ENCODE measurements at regions not wholly inside any gene's neighbourhood (a gene's known extent, or its start where the extent isn't known, plus 50 kb on each side); places are given as distances from the start of the nearest gene placed in this dataset.

GRCh38 chr14:38900887-38901286 lies 202.1 kb downstream of the SEC23A start:
- Histone ChIP-seq H4K20me1 (replicated peaks; ENCODE audit: control insufficient read depth, insufficient read depth, low read length) (no peaks in the 10 kb centered on the region), H3K4me2 (ENCODE audit: insufficient read depth, low read length) (no peak overlapping the region), H3K4me3 (no peak overlapping the region), H3K36me3 (ENCODE audit: control insufficient read depth, insufficient read depth, low read length) (no peaks in the 10 kb centered on the region), H3K27me3 (ENCODE audit: control insufficient read depth in 2 of 2, insufficient read depth in 2 of 2, low read length in 2 of 2) (no peaks in the 10 kb centered on the region), H3K27ac (ENCODE audit: extremely low read depth, low read depth, low read length) (no peak overlapping the region), H3K4me1 (replicated peaks in 1 of 2; ENCODE audit: control insufficient read depth in 2 of 2, insufficient read depth in 2 of 2, low read length in 2 of 2) (no peaks in the 10 kb centered on the region), H3K9me3 (replicated peaks; ENCODE audit: control insufficient read depth, insufficient read depth, low read depth, low read length) (no peaks in the 10 kb centered on the region), H3K79me2 (ENCODE audit: control insufficient read depth, insufficient read depth, low read length) (no peaks in the 10 kb centered on the region), H3K9ac (ENCODE audit: insufficient read depth in 1 of 2, low read depth in 2 of 2, low read length in 2 of 2) (no peak overlapping the region), H2AFZ (ENCODE audit: low read depth, low read length) (no peak overlapping the region), H3K9me1 (ENCODE audit: control insufficient read depth, insufficient read depth, low read length) (no peaks in the 10 kb centered on the region)
- FAIRE-seq (no peak), DNase-seq (ENCODE audit: extremely low read depth in 1 of 4, low spot score in 3 of 4) (no peak), ATAC-seq (no peak)
- 0% methylated on average over 1 of the region's 1 CpG for WGBS (ENCODE audit: insufficient coverage, low coverage, missing lambda C conversion rate)
- BruUV-seq (replicated peaks) = no TSS peak
- intact Hi-C loops (cut with micrococcal nuclease) = no loop called here
- in situ Hi-C loops (cut with MboI) = no loop called here
- ChIA-PET POLR2A (no interaction called here), CTCF (ENCODE audit: low intra/inter-chr PET ratio) (no interaction called here)
- TF ChIP-seq CBX5 (IDR thresholded peaks at IDR 0.05; ENCODE audit: borderline replicate concordance, low read depth) (no peak), ZNF79 (CRISPR knock-in tag; IDR thresholded peaks at IDR 0.05; ENCODE audit: low read depth) (no peak), CBFB (CRISPR knock-in tag; IDR thresholded peaks at IDR 0.05) (no peak), VEZF1 (CRISPR knock-in tag; IDR thresholded peaks at IDR 0.05) (no peak), TRIM28 (IDR thresholded peaks at IDR 0.05) (no peak), HDAC1 (IDR thresholded peaks at IDR 0.05) (no peak), TAF7 (tag; IDR thresholded peaks at IDR 0.05) (no peak), CSDE1 (IDR thresholded peaks at IDR 0.05) (no peak), IFI16 (CRISPR knock-in tag; IDR thresholded peaks at IDR 0.05) (no peak), NCOA4 (IDR thresholded peaks at IDR 0.05; ENCODE audit: partially characterized antibody) (no peak), ZFP36 (IDR thresholded peaks at IDR 0.05; ENCODE audit: low read depth, low read length, partially characterized antibody) (no peak), CHAMP1 (IDR thresholded peaks at IDR 0.05) (no peak), ZFX (CRISPR knock-in tag; IDR thresholded peaks at IDR 0.05) (no peak)
